ENCODE measurements at regions not wholly inside any gene's neighbourhood (a gene's known extent, or its start where the extent isn't known, plus 50 kb on each side); places are given as distances from the start of the nearest gene placed in this dataset.
"Not testable (repeated sequence)": the region's sequence is repeated elsewhere in the genome, so short reads cannot be mapped to it uniquely, and the experiment has no call there.

DNA sequence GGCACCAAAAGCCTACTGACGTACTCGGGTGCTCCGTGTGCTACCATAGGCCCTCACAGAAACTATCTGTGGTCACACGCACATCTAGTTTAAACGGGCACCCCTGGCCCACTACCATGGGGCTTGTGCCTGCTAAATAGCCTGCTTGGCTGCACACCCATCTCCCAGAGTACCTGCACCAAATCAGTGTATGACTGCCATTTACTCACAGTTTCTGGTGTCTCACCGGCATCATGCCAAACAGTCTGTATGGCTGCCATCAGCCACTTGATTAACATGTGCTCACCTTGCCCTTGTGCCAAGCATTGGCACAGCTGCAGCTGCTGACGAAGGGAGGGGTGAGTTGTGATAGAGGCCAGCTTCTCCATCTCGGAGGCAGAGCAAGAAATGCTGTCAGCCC is 232.7 kb downstream of the IGSF11 start:
- H3K27me3 Mint-ChIP-seq = peaks cover 2 to 13% (median 4%) of the 10 kb centered on the region in 5 donors
- POLR2A ChIA-PET = no interaction called here
- no peaks in the 10 kb centered on the region for H3K4me1 Mint-ChIP-seq
- intact Hi-C loops (cut with micrococcal nuclease) = no loop called here
- H3K4me3 ChIP-seq (ENCODE audit: low read length) = no peak overlapping the region
- no peaks in the 10 kb centered on the region for H3K9me3 ChIP-seq (ENCODE audit: control insufficient read depth in 2 of 3, low read length in 3 of 3)
- H3K27ac ChIP-seq (ENCODE audit: low read depth, low read length) = no peak overlapping the region
- DNase-seq = no peak
- H3K4me3 Mint-ChIP-seq = no peak overlapping the region
- no peaks in the 10 kb centered on the region for H3K4me1 ChIP-seq (ENCODE audit: control insufficient read depth in 2 of 2, insufficient read depth in 2 of 2, low read length in 2 of 2)
- peaks cover 0 to 3% (median 0%) of the 10 kb centered on the region in 11 donors for H3K9me3 Mint-ChIP-seq
- H3K36me3 ChIP-seq (ENCODE audit: control insufficient read depth in 2 of 3, insufficient read depth in 3 of 3, low read length in 3 of 3) = no peaks in the 10 kb centered on the region
- CTCF ChIA-PET = no interaction called here
- H3K27me3 ChIP-seq (ENCODE audit: control insufficient read depth in 2 of 2, insufficient read depth in 2 of 2, low read length in 2 of 2) = no peaks in the 10 kb centered on the region
- no peaks in the 10 kb centered on the region for H3K36me3 Mint-ChIP-seq
- ATAC-seq = no peak
- H3K27ac Mint-ChIP-seq = no peak overlapping the region

GRCh38 chr3:118802325-118803095 is 232.1 kb downstream of the IGSF11 start:
- H3K27me3 Mint-ChIP-seq = peaks cover 2 to 19% (median 9%) of the 10 kb centered on the region in 5 donors
- Histone ChIP-seq H3K9me3 (ENCODE audit: control insufficient read depth in 2 of 3, low read length in 3 of 3) (no peaks in the 10 kb centered on the region), H3K4me3 (ENCODE audit: low read length) (no peak overlapping the region), H3K4me1 (ENCODE audit: control insufficient read depth in 2 of 2, insufficient read depth in 2 of 2, low read length in 2 of 2) (no peaks in the 10 kb centered on the region), H3K36me3 (ENCODE audit: control insufficient read depth in 2 of 3, insufficient read depth in 3 of 3, low read length in 3 of 3) (no peaks in the 10 kb centered on the region), H3K27me3 (ENCODE audit: control insufficient read depth in 2 of 2, insufficient read depth in 2 of 2, low read length in 2 of 2) (no peaks in the 10 kb centered on the region), H3K27ac (ENCODE audit: low read depth, low read length) (no peak overlapping the region)
- POLR2A ChIA-PET = no interaction called here
- H3K27ac Mint-ChIP-seq = no peak overlapping the region
- ATAC-seq (no peak), DNase-seq (no peak)
- peaks cover 0 to 7% (median 0%) of the 10 kb centered on the region in 11 donors for H3K9me3 Mint-ChIP-seq
- H3K4me3 Mint-ChIP-seq = no peak overlapping the region
- H3K36me3 Mint-ChIP-seq = no peaks in the 10 kb centered on the region
- intact Hi-C loops (cut with micrococcal nuclease) = no loop called here
- H3K4me1 Mint-ChIP-seq = no peaks in the 10 kb centered on the region
- CTCF ChIA-PET = no interaction called here

GRCh38 chr3:118803096-118803476 is 231.6 kb downstream of the IGSF11 start:
- H3K4me3 ChIP-seq (ENCODE audit: low read length) = no peak overlapping the region
- intact Hi-C loops (cut with micrococcal nuclease) = no loop called here
- ATAC-seq = no peak

GRCh38 chr3:118805007-118805406 is 229.6 kb downstream of the IGSF11 start:
- H3K27me3 ChIP-seq (ENCODE audit: control insufficient read depth in 2 of 2, insufficient read depth in 2 of 2, low read length in 2 of 2) = no peaks in the 10 kb centered on the region
- intact Hi-C loops (cut with micrococcal nuclease) = no loop called here
- no peak overlapping the region for H3K4me3 Mint-ChIP-seq
- POLR2A ChIA-PET = no interaction called here
- peaks cover 0 to 9% (median 5%) of the 10 kb centered on the region in 5 donors for H3K27me3 Mint-ChIP-seq
- no peaks in the 10 kb centered on the region for H3K4me1 Mint-ChIP-seq
- no peaks in the 10 kb centered on the region for H3K36me3 ChIP-seq (ENCODE audit: control insufficient read depth in 2 of 3, insufficient read depth in 3 of 3, low read length in 3 of 3)
- ATAC-seq = no peak
- CTCF ChIA-PET = no interaction called here
- no peak for DNase-seq
- no peaks in the 10 kb centered on the region for H3K9me3 ChIP-seq (ENCODE audit: control insufficient read depth in 2 of 3, low read length in 3 of 3)
- no peaks in the 10 kb centered on the region for H3K4me1 ChIP-seq (ENCODE audit: control insufficient read depth in 2 of 2, insufficient read depth in 2 of 2, low read length in 2 of 2)
- H3K27ac Mint-ChIP-seq = no peak overlapping the region
- H3K36me3 Mint-ChIP-seq = no peaks in the 10 kb centered on the region
- no peak overlapping the region for H3K27ac ChIP-seq (ENCODE audit: low read depth, low read length)
- H3K4me3 ChIP-seq (ENCODE audit: low read length) = no peak overlapping the region
- peaks cover 0 to 7% (median 0%) of the 10 kb centered on the region in 11 donors for H3K9me3 Mint-ChIP-seq

More at GRCh38 chr3:118803096-118803476, 231.6 kb downstream of the IGSF11 start:
- no peak overlapping the region for H3K27ac ChIP-seq (ENCODE audit: low read depth, low read length)
- POLR2A ChIA-PET = no interaction called here
- CTCF ChIA-PET = no interaction called here
- H3K36me3 ChIP-seq (ENCODE audit: control insufficient read depth in 2 of 3, insufficient read depth in 3 of 3, low read length in 3 of 3) = no peaks in the 10 kb centered on the region
- no peaks in the 10 kb centered on the region for H3K4me1 Mint-ChIP-seq
- H3K4me1 ChIP-seq (ENCODE audit: control insufficient read depth in 2 of 2, insufficient read depth in 2 of 2, low read length in 2 of 2) = no peaks in the 10 kb centered on the region
- H3K27me3 ChIP-seq (ENCODE audit: control insufficient read depth in 2 of 2, insufficient read depth in 2 of 2, low read length in 2 of 2) = no peaks in the 10 kb centered on the region
- peaks cover 2 to 19% (median 9%) of the 10 kb centered on the region in 5 donors for H3K27me3 Mint-ChIP-seq
- no peaks in the 10 kb centered on the region for H3K36me3 Mint-ChIP-seq
- peaks cover 0 to 7% (median 0%) of the 10 kb centered on the region in 11 donors for H3K9me3 Mint-ChIP-seq
- no peak overlapping the region for H3K27ac Mint-ChIP-seq
- H3K9me3 ChIP-seq (ENCODE audit: control insufficient read depth in 2 of 3, low read length in 3 of 3) = no peaks in the 10 kb centered on the region
- DNase-seq = no peak
- H3K4me3 Mint-ChIP-seq = no peak overlapping the region

GRCh38 chr3:118806423-118806822 is 228.2 kb downstream of the IGSF11 start:
- Histone ChIP-seq H3K36me3 (ENCODE audit: control insufficient read depth in 2 of 3, insufficient read depth in 3 of 3, low read length in 3 of 3) (no peaks in the 10 kb centered on the region), H3K4me1 (ENCODE audit: control insufficient read depth in 2 of 2, insufficient read depth in 2 of 2, low read length in 2 of 2) (no peaks in the 10 kb centered on the region), H3K9me3 (ENCODE audit: control insufficient read depth in 2 of 3, low read length in 3 of 3) (no peaks in the 10 kb centered on the region), H3K27ac (ENCODE audit: low read depth, low read length) (no peak overlapping the region), H3K27me3 (ENCODE audit: control insufficient read depth in 2 of 2, insufficient read depth in 2 of 2, low read length in 2 of 2) (no peaks in the 10 kb centered on the region), H3K4me3 (ENCODE audit: low read length) (no peak overlapping the region)
- peaks cover 2 to 9% (median 5%) of the 10 kb centered on the region in 5 donors for H3K27me3 Mint-ChIP-seq
- no peak for ATAC-seq
- no peak for DNase-seq
- no peaks in the 10 kb centered on the region for H3K4me1 Mint-ChIP-seq
- no peaks in the 10 kb centered on the region for H3K36me3 Mint-ChIP-seq
- ChIA-PET CTCF (no interaction called here), POLR2A (no interaction called here)
- peaks cover 0 to 7% (median 0%) of the 10 kb centered on the region in 11 donors for H3K9me3 Mint-ChIP-seq
- no peak overlapping the region for H3K4me3 Mint-ChIP-seq
- intact Hi-C loops (cut with micrococcal nuclease) = no loop called here
- no peak overlapping the region for H3K27ac Mint-ChIP-seq

- intact Hi-C loops (cut with micrococcal nuclease); H3K27ac Mint-ChIP-seq; H3K9me3 ChIP-seq (ENCODE audit: control insufficient read depth in 2 of 3, low read length in 3 of 3); ATAC-seq; H3K4me3 Mint-ChIP-seq; H3K27me3 ChIP-seq (ENCODE audit: control insufficient read depth in 2 of 2, insufficient read depth in 2 of 2, low read length in 2 of 2); H3K4me3 ChIP-seq (ENCODE audit: low read length); H3K36me3 Mint-ChIP-seq; H3K4me1 Mint-ChIP-seq; DNase-seq; H3K27me3 Mint-ChIP-seq; H3K36me3 ChIP-seq (ENCODE audit: control insufficient read depth in 2 of 3, insufficient read depth in 3 of 3, low read length in 3 of 3); H3K9me3 Mint-ChIP-seq; POLR2A ChIA-PET; H3K27ac ChIP-seq (ENCODE audit: low read depth, low read length); H3K4me1 ChIP-seq (ENCODE audit: control insufficient read depth in 2 of 2, insufficient read depth in 2 of 2, low read length in 2 of 2); CTCF ChIA-PET: not testable (repeated sequence)
Measured at GRCh38 chr3:118807349-118807748, 227.3 kb downstream of the IGSF11 start.

- Histone ChIP-seq H3K27ac (ENCODE audit: low read depth, low read length) (no peak overlapping the region), H3K4me3 (ENCODE audit: low read length) (no peak overlapping the region), H3K4me1 (ENCODE audit: control insufficient read depth in 2 of 2, insufficient read depth in 2 of 2, low read length in 2 of 2) (no peaks in the 10 kb centered on the region), H3K36me3 (ENCODE audit: control insufficient read depth in 2 of 3, insufficient read depth in 3 of 3, low read length in 3 of 3) (no peaks in the 10 kb centered on the region), H3K9me3 (ENCODE audit: control insufficient read depth in 2 of 3, low read length in 3 of 3) (no peaks in the 10 kb centered on the region), H3K27me3 (ENCODE audit: control insufficient read depth in 2 of 2, insufficient read depth in 2 of 2, low read length in 2 of 2) (no peaks in the 10 kb centered on the region)
- Mint-ChIP-seq H3K4me3 (no peak overlapping the region), H3K4me1 (no peaks in the 10 kb centered on the region), H3K27me3 (peaks cover 2 to 9% (median 5%) of the 10 kb centered on the region in 5 donors), H3K9me3 (peaks cover 0 to 7% (median 0%) of the 10 kb centered on the region in 11 donors), H3K36me3 (no peaks in the 10 kb centered on the region), H3K27ac (no peak overlapping the region)
- POLR2A ChIA-PET = no interaction called here
- CTCF ChIA-PET = interaction anchor here (0.6 kb wide), 1 partner anchor 125 kb away, joined by 4 read pairs; no protein-coding TSS in a partner anchor
- DNase-seq (no peak), ATAC-seq (no peak)
- intact Hi-C loops (cut with micrococcal nuclease) = no loop called here
Measured at GRCh38 chr3:118808723-118809122, 225.9 kb downstream of the IGSF11 start.

Measured in naive thymus-derived CD4-positive, alpha-beta T cell (primary cell).